KMS-11 (cell line): ENCODE measurements at regions not wholly inside any gene's neighbourhood (a gene's known extent, or its start where the extent isn't known, plus 50 kb on each side); places are given as distances from the start of the nearest gene placed in this dataset.
"Not testable (repeated sequence)": the region's sequence is repeated elsewhere in the genome, so short reads cannot be mapped to it uniquely, and the experiment has no call there.

Source experiments
- H2AFZ ChIP-seq: fragments of 200-600 bp; sonication (generic); 2 replicates; pipeline ENCODE4 v1.6.1; 2016; ENCODE audit warnings: antibody characterized with exemption, mixed run types, low read depth
- H3K27ac ChIP-seq: fragments of 200-600 bp; sonication (generic); 2 replicates; pipeline ENCODE4 v1.6.1; 2016; ENCODE audit warnings: mild to moderate bottlenecking, mixed run types
- H3K27me3 ChIP-seq: fragments of 200-600 bp; sonication (generic); 2 replicates; pipeline ENCODE4 v1.6.1; 2017; ENCODE audit warnings: mild to moderate bottlenecking, low read depth, mixed run types, moderate library complexity; ENCODE audit not compliant: insufficient read depth
- H3K36me3 ChIP-seq: fragments of 200-600 bp; sonication (generic); 2 replicates; pipeline ENCODE4 v1.6.1; 2017; ENCODE audit warnings: mild to moderate bottlenecking, mixed run types; ENCODE audit not compliant: insufficient read depth
- H3K4me1 ChIP-seq: fragments of 200-600 bp; sonication (generic); 2 replicates; pipeline ENCODE4 v1.6.1; 2016; ENCODE audit warnings: mild to moderate bottlenecking, low read depth, mixed run types; ENCODE audit not compliant: poor library complexity, severe bottlenecking
- H3K4me2 ChIP-seq: fragments of 200-600 bp; sonication (generic); 2 replicates; pipeline ENCODE4 v1.7.0; 2016; ENCODE audit warnings: mild to moderate bottlenecking, mixed run types
- H3K4me3 ChIP-seq: fragments of 200-600 bp; sonication (generic); IDR thresholded peaks from 2 replicates; pipeline ENCODE4 v1.6.1; 2017; ENCODE audit warnings: low read depth, low read length, mixed read lengths; ENCODE audit not compliant: insufficient read depth
- H3K79me2 ChIP-seq: fragments of 200-600 bp; sonication (generic); 2 replicates; pipeline ENCODE4 v1.6.1; 2016; ENCODE audit warnings: low read depth, mixed run types; ENCODE audit not compliant: insufficient read depth
- H3K9ac ChIP-seq: fragments of 200-600 bp; sonication (generic); 2 replicates; pipeline ENCODE4 v1.6.1; 2016; ENCODE audit warnings: mild to moderate bottlenecking, mixed run types
- H4K20me1 ChIP-seq: fragments of 200-600 bp; sonication (generic); 2 replicates; pipeline ENCODE4 v1.6.1; 2016; ENCODE audit warnings: mild to moderate bottlenecking, mixed run types; ENCODE audit not compliant: insufficient read depth
- TF ChIP-seq, protein P1 (sequence below): fragments of 200-600 bp; sonication (generic); conservative IDR thresholded peaks from 2 replicates; pipeline ENCODE4 v1.6.1; 2017; ENCODE audit warnings: low read depth, mild to moderate bottlenecking, antibody characterized with exemption, low read length, moderate library complexity, mixed read lengths

DNA sequence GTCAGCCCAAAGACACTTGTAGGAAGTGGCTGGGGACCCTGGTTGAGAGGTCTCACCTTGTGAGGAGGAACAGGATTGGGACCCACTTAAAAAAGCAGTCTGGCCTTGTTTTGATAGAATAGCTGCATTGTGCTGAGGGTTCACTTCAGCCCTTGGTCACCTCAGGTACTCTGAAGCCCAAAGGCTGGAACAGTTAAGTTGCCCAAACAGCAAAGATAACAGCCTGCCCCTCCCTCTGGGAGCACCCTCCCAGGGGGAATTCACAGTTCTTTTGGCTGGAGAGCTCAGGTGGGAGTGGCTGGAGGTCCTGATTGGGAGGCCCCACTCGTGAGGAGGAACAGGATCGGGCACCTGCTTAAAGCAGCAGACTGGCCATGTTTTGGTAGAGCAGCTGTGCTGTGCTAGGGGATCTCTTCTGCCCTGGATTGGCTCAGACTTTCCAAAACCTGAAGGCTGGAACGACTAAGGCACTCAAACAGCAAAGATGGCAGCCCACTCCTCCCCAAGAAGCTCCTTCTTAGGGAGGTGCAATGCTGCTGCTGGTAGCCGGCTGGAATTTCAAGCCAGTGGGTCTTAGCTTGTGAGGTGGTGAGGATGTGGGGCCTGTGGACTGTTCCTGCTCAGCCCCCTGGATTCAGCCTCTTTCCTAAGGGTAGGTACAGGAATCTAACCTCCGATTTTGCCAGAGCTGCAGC is 143.8 kb upstream of the SLC38A2 start:
- H3K27me3 ChIP-seq = no peaks in the 10 kb centered on the region
- H4K20me1 ChIP-seq = no peaks in the 10 kb centered on the region
- H3K36me3 ChIP-seq = no peaks in the 10 kb centered on the region
- peak overlapping the region; percentile 72 for H3K9ac ChIP-seq
- H3K27ac ChIP-seq = peak overlapping the region; percentile 98
- TF ChIP-seq, protein P1, sequence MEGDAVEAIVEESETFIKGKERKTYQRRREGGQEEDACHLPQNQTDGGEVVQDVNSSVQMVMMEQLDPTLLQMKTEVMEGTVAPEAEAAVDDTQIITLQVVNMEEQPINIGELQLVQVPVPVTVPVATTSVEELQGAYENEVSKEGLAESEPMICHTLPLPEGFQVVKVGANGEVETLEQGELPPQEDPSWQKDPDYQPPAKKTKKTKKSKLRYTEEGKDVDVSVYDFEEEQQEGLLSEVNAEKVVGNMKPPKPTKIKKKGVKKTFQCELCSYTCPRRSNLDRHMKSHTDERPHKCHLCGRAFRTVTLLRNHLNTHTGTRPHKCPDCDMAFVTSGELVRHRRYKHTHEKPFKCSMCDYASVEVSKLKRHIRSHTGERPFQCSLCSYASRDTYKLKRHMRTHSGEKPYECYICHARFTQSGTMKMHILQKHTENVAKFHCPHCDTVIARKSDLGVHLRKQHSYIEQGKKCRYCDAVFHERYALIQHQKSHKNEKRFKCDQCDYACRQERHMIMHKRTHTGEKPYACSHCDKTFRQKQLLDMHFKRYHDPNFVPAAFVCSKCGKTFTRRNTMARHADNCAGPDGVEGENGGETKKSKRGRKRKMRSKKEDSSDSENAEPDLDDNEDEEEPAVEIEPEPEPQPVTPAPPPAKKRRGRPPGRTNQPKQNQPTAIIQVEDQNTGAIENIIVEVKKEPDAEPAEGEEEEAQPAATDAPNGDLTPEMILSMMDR = no peak
- no peak overlapping the region for H3K4me3 ChIP-seq
- peaks cover 73% of the 10 kb centered on the region for H3K4me1 ChIP-seq
- peak overlapping the region; percentile 31; the same call in 1 of the 2 replicates for H2AFZ ChIP-seq
- no peaks in the 10 kb centered on the region for H3K79me2 ChIP-seq
- peak overlapping the region; percentile 56 for H3K4me2 ChIP-seq

DNA sequence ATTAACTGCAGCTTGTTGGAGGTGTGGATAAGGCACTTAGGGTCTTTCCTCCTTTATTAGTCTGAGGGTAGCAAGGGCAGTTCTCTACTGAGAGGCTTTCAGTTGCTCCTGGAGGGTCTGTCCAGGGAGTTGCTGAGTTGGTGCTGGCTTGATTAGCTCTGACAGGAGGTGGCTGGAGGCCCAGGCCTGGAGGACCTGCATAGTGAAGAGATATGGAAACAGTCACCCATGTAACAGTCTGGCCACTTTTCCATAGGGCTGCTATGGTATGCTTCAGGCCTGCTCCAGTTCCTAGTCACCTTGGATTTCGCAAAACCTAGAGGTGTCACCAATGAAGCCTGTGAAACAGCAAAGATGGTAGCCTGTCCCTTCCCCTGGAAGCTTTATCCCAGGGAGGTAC is 143.3 kb upstream of the SLC38A2 start:
- no peaks in the 10 kb centered on the region for H4K20me1 ChIP-seq
- H3K9ac ChIP-seq = peak overlapping the region; percentile 72; the same call in 1 of the 2 replicates
- no peaks in the 10 kb centered on the region for H3K79me2 ChIP-seq
- H3K36me3 ChIP-seq = no peaks in the 10 kb centered on the region
- H3K27me3 ChIP-seq = no peaks in the 10 kb centered on the region
- peak overlapping the region; percentile 56 for H3K4me2 ChIP-seq
- TF ChIP-seq, protein P1 = no peak
- H2AFZ ChIP-seq = peak overlapping the region; percentile 31; the same call in 1 of the 2 replicates
- peaks cover 68% of the 10 kb centered on the region for H3K4me1 ChIP-seq
- no peak overlapping the region for H3K4me3 ChIP-seq
- H3K27ac ChIP-seq = peak overlapping the region; percentile 98

DNA sequence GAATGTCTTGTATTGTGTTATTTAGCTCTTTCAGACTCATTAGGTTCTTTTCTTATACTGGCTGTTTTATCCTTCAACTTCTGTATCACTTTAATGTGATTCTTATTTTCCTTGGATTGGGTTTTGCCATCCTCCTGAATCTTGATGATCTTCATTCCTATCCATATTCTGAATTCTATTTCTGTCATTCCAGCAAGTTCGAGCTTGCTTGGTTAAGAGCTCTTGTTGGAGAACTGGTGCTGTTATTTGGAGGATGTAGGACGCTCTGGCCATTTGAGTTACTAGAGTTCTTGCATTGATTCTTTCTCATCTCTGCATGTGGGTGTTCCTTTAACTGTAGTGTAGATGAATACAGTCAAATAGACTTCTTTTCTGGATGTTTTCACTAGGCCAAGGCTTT is 142.3 kb upstream of the SLC38A2 start:
- H3K27me3 ChIP-seq = no peaks in the 10 kb centered on the region
- H3K4me2 ChIP-seq = no peak overlapping the region; the same call in 1 of the 2 replicates
- TF ChIP-seq, protein P1 = no peak
- no peak overlapping the region for H3K4me3 ChIP-seq
- no peaks in the 10 kb centered on the region for H3K36me3 ChIP-seq
- no peaks in the 10 kb centered on the region for H4K20me1 ChIP-seq
- peaks cover 60% of the 10 kb centered on the region for H3K4me1 ChIP-seq
- no peak overlapping the region for H3K9ac ChIP-seq
- H3K79me2 ChIP-seq = no peaks in the 10 kb centered on the region
- no peak overlapping the region for H2AFZ ChIP-seq
- no peak overlapping the region for H3K27ac ChIP-seq

DNA sequence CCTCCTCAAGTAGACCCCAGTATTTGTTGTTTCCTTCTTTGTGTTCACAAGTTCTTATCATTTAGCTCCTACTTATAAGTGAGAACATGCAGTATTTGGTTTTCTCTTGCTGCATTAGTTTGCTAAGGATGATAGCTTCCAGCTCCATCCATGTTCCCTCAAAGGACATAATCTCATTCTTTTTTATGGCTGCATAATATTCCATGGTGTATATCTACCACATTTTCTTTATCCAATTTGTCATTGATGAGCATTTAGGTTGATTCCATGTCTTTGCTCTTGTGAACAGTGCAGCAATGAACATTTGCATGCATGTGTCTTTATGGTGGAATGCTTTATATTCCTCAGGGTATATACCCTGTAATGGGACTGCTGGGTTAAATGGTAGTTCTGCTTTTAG is 137.7 kb upstream of the SLC38A2 start:
- H3K4me2 ChIP-seq, H3K4me3 ChIP-seq, H3K27ac ChIP-seq, H4K20me1 ChIP-seq, H2AFZ ChIP-seq, H3K9ac ChIP-seq, H3K36me3 ChIP-seq, H3K79me2 ChIP-seq, H3K27me3 ChIP-seq: not testable (repeated sequence)
- H3K4me1 ChIP-seq = peaks cover 19% of the 10 kb centered on the region

DNA sequence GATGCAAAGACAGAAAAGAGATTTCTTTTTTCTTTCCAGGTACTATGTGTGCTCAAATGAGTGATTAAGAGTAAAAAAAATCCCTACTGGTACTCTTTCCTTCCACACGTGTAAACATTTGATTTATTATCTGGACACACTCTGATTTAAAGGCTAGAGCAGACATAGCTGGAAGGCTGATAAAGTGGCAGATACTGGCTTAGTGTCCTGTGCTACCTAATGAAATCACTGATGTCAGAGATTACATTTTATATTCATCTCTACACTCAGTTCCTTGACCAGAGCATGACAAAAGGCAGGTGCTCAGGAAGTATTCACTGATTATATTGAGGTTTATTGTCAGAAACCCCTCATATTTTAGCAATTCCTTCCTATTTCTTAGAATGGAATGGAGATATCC is 136.6 kb upstream of the SLC38A2 start:
- Histone ChIP-seq H3K4me3 (no peak overlapping the region), H3K4me2 (no peak overlapping the region), H3K9ac (no peak overlapping the region), H3K79me2 (no peaks in the 10 kb centered on the region), H4K20me1 (no peaks in the 10 kb centered on the region), H2AFZ (no peak overlapping the region), H3K4me1 (peaks cover 19% of the 10 kb centered on the region), H3K27ac (no peak overlapping the region), H3K27me3 (no peaks in the 10 kb centered on the region), H3K36me3 (no peaks in the 10 kb centered on the region)
- TF ChIP-seq, protein P1 = no peak
